ENCODE measurements at regions not wholly inside any gene's neighbourhood (a gene's known extent, or its start where the extent isn't known, plus 50 kb on each side); places are given as distances from the start of the nearest gene placed in this dataset.

DNA sequence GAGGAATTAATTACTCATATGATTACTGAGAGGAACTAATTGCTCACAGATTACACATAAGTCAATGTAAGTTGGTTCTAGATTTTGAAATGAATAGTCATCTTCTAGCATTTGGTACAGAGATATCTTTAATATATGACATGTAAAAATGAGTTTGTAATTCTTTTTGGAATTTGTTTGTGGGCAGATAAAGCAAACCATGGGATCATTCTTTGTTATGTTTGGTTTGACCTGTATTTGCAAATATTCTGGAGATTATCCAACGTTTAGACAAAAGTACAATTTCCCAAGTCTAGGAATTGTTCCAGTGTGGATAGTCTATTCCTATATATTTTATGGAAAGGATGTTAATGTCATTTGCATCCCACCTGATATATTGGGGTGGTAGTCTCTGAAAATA, 309.6 kb upstream of the EDNRB start:
- no peak for TF ChIP-seq TAF1 (IDR thresholded peaks at IDR 0.05; ENCODE audit: low read depth)

DNA sequence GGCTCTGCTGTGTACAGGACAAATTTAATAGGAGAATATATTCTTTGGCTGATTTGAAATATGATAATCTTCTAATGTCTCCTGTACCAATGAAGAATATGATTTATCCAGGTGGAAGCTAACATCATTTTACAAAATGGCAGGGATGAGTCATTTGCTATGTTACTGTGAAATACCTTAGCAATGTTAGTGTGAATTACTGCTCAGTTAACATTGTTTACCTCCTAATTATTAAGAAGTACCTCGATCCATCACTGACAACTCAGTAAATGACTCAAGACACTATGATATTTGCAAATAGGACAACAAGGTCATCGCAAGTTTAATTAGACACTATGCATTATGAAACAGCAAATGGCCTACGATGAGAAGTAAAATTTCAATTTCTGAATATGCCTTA, 309.1 kb upstream of the EDNRB start:
- TF ChIP-seq TEAD4 (IDR thresholded peaks at IDR 0.05) (no peak), TAF1 (IDR thresholded peaks at IDR 0.05; ENCODE audit: low read depth) (no peak), EGR1 (IDR thresholded peaks at IDR 0.05) (no peak), CEBPB (IDR thresholded peaks at IDR 0.05) (no peak), RAD21 (IDR thresholded peaks at IDR 0.05; ENCODE audit: low read depth) (no peak), NFIC (IDR thresholded peaks at IDR 0.05) (no peak), ZBTB7A (IDR thresholded peaks at IDR 0.05; ENCODE audit: low read depth) (no peak), FOXM1 (IDR thresholded peaks at IDR 0.05; ENCODE audit: borderline replicate concordance, low read depth) (no peak), EP300 (IDR thresholded peaks at IDR 0.05; ENCODE audit: borderline replicate concordance) (no peak), CREB1 (IDR thresholded peaks at IDR 0.05; ENCODE audit: low read depth) (no peak), TCF12 (IDR thresholded peaks at IDR 0.05; ENCODE audit: low read depth) (no peak), YY1 (IDR thresholded peaks at IDR 0.05; ENCODE audit: low read depth) (no peak)
- TF ChIP-seq, protein P1, sequence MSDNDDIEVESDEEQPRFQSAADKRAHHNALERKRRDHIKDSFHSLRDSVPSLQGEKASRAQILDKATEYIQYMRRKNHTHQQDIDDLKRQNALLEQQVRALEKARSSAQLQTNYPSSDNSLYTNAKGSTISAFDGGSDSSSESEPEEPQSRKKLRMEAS (IDR thresholded peaks at IDR 0.05), result no peak
- TF ChIP-seq, protein P2, sequence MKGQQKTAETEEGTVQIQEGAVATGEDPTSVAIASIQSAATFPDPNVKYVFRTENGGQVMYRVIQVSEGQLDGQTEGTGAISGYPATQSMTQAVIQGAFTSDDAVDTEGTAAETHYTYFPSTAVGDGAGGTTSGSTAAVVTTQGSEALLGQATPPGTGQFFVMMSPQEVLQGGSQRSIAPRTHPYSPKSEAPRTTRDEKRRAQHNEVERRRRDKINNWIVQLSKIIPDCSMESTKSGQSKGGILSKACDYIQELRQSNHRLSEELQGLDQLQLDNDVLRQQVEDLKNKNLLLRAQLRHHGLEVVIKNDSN (IDR thresholded peaks at IDR 0.05), result no peak
- TF ChIP-seq, protein P3, sequence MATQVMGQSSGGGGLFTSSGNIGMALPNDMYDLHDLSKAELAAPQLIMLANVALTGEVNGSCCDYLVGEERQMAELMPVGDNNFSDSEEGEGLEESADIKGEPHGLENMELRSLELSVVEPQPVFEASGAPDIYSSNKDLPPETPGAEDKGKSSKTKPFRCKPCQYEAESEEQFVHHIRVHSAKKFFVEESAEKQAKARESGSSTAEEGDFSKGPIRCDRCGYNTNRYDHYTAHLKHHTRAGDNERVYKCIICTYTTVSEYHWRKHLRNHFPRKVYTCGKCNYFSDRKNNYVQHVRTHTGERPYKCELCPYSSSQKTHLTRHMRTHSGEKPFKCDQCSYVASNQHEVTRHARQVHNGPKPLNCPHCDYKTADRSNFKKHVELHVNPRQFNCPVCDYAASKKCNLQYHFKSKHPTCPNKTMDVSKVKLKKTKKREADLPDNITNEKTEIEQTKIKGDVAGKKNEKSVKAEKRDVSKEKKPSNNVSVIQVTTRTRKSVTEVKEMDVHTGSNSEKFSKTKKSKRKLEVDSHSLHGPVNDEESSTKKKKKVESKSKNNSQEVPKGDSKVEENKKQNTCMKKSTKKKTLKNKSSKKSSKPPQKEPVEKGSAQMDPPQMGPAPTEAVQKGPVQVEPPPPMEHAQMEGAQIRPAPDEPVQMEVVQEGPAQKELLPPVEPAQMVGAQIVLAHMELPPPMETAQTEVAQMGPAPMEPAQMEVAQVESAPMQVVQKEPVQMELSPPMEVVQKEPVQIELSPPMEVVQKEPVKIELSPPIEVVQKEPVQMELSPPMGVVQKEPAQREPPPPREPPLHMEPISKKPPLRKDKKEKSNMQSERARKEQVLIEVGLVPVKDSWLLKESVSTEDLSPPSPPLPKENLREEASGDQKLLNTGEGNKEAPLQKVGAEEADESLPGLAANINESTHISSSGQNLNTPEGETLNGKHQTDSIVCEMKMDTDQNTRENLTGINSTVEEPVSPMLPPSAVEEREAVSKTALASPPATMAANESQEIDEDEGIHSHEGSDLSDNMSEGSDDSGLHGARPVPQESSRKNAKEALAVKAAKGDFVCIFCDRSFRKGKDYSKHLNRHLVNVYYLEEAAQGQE (IDR thresholded peaks at IDR 0.05; ENCODE audit: low read depth), result no peak

DNA sequence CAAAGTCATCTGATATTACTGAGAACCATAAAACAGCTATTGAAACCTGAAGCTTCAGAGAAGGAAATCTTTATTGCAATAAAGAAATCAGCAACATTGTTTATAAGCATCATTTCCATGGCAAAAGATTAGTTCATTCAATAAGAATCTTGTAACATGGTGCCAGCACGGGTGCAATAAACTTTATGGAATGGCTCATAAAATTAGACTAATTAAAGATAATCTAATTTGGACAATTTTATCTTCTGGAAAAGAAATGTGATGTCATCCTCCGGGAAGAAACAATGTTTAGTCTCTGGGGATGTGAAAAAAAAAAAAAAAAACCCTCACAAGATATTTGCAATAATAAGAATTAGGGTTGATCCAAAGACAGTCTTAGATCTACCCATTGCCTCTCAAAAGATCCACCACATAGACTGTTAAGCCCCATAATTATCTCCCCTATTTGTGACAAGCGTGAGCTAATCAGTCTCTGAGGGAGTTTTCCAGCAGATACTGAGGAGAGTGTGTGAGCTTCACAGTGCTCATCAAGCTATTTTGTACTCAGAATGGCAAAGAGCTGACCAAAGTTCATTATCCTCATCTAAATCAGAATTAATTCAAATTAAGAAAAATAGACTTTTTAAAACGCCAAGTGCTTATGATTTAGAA, 297.0 kb upstream of the EDNRB start:
- TF ChIP-seq YY1 (IDR thresholded peaks at IDR 0.05; ENCODE audit: low read depth), result no peak
- TF ChIP-seq, protein P2 (IDR thresholded peaks at IDR 0.05), result no peak
- TF ChIP-seq TEAD4 (IDR thresholded peaks at IDR 0.05), result no peak
- TF ChIP-seq, protein P1 (IDR thresholded peaks at IDR 0.05), result no peak
- TF ChIP-seq CREB1 (IDR thresholded peaks at IDR 0.05; ENCODE audit: low read depth), result no peak
- no peak for TF ChIP-seq CEBPB (IDR thresholded peaks at IDR 0.05)
- TF ChIP-seq, protein P3 (IDR thresholded peaks at IDR 0.05; ENCODE audit: low read depth), result no peak
- TF ChIP-seq FOXM1 (IDR thresholded peaks at IDR 0.05; ENCODE audit: borderline replicate concordance, low read depth), result no peak
- TF ChIP-seq NFIC (IDR thresholded peaks at IDR 0.05), result no peak

DNA sequence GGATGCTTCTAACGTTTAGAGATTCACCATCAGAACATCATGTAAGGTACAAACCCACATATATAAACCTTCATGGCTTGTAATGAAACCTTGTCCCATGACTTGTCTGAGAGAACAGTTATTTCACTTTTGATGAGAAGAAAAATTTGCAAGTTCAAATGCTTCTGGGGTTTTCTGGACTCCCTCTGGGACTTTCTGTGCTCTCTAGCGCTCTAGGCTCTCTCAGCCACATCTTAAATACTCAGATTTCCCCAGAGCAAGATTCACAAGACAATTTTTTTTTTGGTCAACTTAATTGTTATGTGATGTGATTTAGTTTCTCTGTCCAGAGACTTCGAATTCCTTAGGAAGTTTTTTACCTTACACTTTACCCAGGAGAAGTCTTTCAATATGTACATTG, 282.8 kb upstream of the EDNRB start:
- TF ChIP-seq CREB1 (IDR thresholded peaks at IDR 0.05; ENCODE audit: low read depth) (no peak), TEAD4 (IDR thresholded peaks at IDR 0.05) (no peak), CEBPB (IDR thresholded peaks at IDR 0.05) (no peak), YY1 (IDR thresholded peaks at IDR 0.05; ENCODE audit: low read depth) (no peak), NFIC (IDR thresholded peaks at IDR 0.05) (no peak), ZBTB7A (IDR thresholded peaks at IDR 0.05; ENCODE audit: low read depth) (no peak), TAF1 (IDR thresholded peaks at IDR 0.05; ENCODE audit: low read depth) (no peak), EP300 (IDR thresholded peaks at IDR 0.05; ENCODE audit: borderline replicate concordance) (no peak), RAD21 (IDR thresholded peaks at IDR 0.05; ENCODE audit: low read depth) (no peak), TCF12 (IDR thresholded peaks at IDR 0.05; ENCODE audit: low read depth) (no peak), FOXM1 (IDR thresholded peaks at IDR 0.05; ENCODE audit: borderline replicate concordance, low read depth) (no peak), EGR1 (IDR thresholded peaks at IDR 0.05) (no peak)
- TF ChIP-seq, protein P3 (IDR thresholded peaks at IDR 0.05; ENCODE audit: low read depth), result no peak
- TF ChIP-seq, protein P1 (IDR thresholded peaks at IDR 0.05), result no peak
- TF ChIP-seq, protein P2 (IDR thresholded peaks at IDR 0.05), result no peak
